Breast epithelium (tissue), 3 donors: ENCODE measurements at regions not wholly inside any gene's neighbourhood (a gene's known extent, or its start where the extent isn't known, plus 50 kb on each side); places are given as distances from the start of the nearest gene placed in this dataset.

Experiments used
- POLR2A ChIP-seq: fragments of 450-650 bp; IDR thresholded peaks from one replicate; pipeline ENCODE4 v1.6.1; 2016; ENCODE audit warnings: antibody characterized with exemption, mild to moderate bottlenecking, moderate library complexity
- POLR2AphosphoS5 ChIP-seq, 3 donors: sonication (generic); formaldehyde crosslinking; IDR thresholded peaks; one replicate each; pipeline ENCODE4 v1.6.1; 2017; ENCODE audit warnings: antibody characterized with exemption in 3 of 3
- TF ChIP-seq, protein P1 (sequence below), 3 donors: fragments of 450-650 bp; IDR thresholded peaks; one replicate each; pipeline ENCODE4 v1.5.1; 2016 to 2017; ENCODE audit warnings: antibody characterized with exemption in 3 of 3, mild to moderate bottlenecking in 3 of 3, moderate library complexity in 3 of 3

DNA sequence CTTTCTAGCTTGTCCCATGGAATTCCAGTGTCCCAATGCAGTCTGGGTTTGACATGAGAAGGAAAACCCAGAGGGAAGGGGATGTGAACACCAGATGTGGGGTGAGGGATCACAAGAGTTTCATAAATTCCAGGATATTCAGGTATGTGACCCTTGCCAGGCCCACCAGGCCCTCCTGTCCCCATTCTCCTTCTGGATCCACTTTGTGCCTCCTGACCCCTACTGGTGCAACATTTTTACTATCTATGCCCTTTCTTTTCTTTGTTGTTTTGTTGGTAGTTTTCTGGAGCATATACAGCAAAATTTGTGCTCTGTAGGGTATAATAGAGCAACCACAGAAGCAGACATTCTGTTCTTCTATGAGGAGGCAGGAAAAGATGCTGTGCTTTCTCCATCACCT lies 597.0 kb upstream of the GRAMD2B start:
- TF ChIP-seq, protein P1, sequence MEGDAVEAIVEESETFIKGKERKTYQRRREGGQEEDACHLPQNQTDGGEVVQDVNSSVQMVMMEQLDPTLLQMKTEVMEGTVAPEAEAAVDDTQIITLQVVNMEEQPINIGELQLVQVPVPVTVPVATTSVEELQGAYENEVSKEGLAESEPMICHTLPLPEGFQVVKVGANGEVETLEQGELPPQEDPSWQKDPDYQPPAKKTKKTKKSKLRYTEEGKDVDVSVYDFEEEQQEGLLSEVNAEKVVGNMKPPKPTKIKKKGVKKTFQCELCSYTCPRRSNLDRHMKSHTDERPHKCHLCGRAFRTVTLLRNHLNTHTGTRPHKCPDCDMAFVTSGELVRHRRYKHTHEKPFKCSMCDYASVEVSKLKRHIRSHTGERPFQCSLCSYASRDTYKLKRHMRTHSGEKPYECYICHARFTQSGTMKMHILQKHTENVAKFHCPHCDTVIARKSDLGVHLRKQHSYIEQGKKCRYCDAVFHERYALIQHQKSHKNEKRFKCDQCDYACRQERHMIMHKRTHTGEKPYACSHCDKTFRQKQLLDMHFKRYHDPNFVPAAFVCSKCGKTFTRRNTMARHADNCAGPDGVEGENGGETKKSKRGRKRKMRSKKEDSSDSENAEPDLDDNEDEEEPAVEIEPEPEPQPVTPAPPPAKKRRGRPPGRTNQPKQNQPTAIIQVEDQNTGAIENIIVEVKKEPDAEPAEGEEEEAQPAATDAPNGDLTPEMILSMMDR (IDR thresholded peaks at IDR 0.05) = no peak
- TF ChIP-seq POLR2A (no peak), POLR2AphosphoS5 (IDR thresholded peaks at IDR 0.05) (no peak)
